Right atrium auricular region (tissue), 2 donors: ENCODE measurements at regions not wholly inside any gene's neighbourhood (a gene's known extent, or its start where the extent isn't known, plus 50 kb on each side); places are given as distances from the start of the nearest gene placed in this dataset.
A peak's percentile ranks its signal among the peaks of the same experiment; 100 is the strongest.
"Not testable (repeated sequence)": the region's sequence is repeated elsewhere in the genome, so short reads cannot be mapped to it uniquely, and the experiment has no call there.

Source experiments
- DNase-seq: peaks from one replicate; pipeline ENCODE4 v3.0.0-alpha.2; 2019; ENCODE audit warnings: low spot score
- H3K27ac ChIP-seq, 2 donors: fragments of 200-600 bp; sonication (generic); 1 replicate in 1 of 2; 2 replicates in 1 of 2; pipeline ENCODE4 v1.5.1; 2016 to 2019
- H3K27me3 ChIP-seq, 2 donors: fragments of 200-600 bp; sonication (generic); one replicate each; pipeline versions ENCODE4 v1.5.1 to v1.6.0; 2017 to 2019
- H3K36me3 ChIP-seq: fragments of 200-600 bp; sonication (generic); one replicate; pipeline ENCODE4 v1.5.1; 2016
- H3K4me1 ChIP-seq, 2 donors: fragments of 200-600 bp; sonication (generic); one replicate each; pipeline versions ENCODE4 v1.5.1 to v1.6.0; 2017 to 2019
- H3K4me3 ChIP-seq, 2 donors: fragments of 200-600 bp; sonication (generic); 1 replicate in 1 of 2; 2 replicates in 1 of 2; pipeline ENCODE4 v1.5.1; 2017 to 2019; ENCODE audit warnings: mild to moderate bottlenecking in 1 of 2, moderate library complexity in 1 of 2
- H3K9me3 ChIP-seq, 2 donors: fragments of 200-600 bp; sonication (generic); one replicate each; pipeline ENCODE4 v1.5.1; 2019
- TF ChIP-seq, protein P1 (sequence below), 2 donors: fragments of 200-600 bp; sonication (generic); IDR thresholded peaks; one replicate each; pipeline ENCODE4 v1.5.1; 2019; ENCODE audit warnings: antibody characterized with exemption in 2 of 2

DNA sequence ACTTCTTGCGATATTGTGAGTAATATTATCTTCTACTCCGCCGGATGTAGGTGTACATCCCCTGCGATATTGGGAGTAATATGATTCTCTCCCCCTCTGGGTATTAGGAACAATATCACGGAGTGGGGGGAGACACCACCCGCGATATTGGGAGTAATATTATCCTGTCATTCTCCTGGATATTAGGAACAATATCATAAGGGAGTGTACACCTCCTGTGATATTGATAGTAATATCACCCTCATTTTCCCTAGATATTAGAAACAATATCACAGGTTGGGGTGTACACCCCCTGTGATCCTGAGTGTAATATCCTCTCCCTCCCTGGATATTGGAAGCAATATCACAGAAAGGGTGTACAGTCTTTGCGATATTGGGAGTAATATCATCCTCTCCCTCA lies 64.3 kb upstream of the CEACAM21 start:
- Histone ChIP-seq H3K27ac (no peak overlapping the region), H3K4me1 (no peaks in the 10 kb centered on the region), H3K27me3 (no peaks in the 10 kb centered on the region), H3K4me3 (no peak overlapping the region), H3K36me3 (no peaks in the 10 kb centered on the region), H3K9me3 (no peaks in the 10 kb centered on the region)
- no peak for DNase-seq
- TF ChIP-seq, protein P1, sequence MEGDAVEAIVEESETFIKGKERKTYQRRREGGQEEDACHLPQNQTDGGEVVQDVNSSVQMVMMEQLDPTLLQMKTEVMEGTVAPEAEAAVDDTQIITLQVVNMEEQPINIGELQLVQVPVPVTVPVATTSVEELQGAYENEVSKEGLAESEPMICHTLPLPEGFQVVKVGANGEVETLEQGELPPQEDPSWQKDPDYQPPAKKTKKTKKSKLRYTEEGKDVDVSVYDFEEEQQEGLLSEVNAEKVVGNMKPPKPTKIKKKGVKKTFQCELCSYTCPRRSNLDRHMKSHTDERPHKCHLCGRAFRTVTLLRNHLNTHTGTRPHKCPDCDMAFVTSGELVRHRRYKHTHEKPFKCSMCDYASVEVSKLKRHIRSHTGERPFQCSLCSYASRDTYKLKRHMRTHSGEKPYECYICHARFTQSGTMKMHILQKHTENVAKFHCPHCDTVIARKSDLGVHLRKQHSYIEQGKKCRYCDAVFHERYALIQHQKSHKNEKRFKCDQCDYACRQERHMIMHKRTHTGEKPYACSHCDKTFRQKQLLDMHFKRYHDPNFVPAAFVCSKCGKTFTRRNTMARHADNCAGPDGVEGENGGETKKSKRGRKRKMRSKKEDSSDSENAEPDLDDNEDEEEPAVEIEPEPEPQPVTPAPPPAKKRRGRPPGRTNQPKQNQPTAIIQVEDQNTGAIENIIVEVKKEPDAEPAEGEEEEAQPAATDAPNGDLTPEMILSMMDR (IDR thresholded peaks at IDR 0.05), result no peak

DNA sequence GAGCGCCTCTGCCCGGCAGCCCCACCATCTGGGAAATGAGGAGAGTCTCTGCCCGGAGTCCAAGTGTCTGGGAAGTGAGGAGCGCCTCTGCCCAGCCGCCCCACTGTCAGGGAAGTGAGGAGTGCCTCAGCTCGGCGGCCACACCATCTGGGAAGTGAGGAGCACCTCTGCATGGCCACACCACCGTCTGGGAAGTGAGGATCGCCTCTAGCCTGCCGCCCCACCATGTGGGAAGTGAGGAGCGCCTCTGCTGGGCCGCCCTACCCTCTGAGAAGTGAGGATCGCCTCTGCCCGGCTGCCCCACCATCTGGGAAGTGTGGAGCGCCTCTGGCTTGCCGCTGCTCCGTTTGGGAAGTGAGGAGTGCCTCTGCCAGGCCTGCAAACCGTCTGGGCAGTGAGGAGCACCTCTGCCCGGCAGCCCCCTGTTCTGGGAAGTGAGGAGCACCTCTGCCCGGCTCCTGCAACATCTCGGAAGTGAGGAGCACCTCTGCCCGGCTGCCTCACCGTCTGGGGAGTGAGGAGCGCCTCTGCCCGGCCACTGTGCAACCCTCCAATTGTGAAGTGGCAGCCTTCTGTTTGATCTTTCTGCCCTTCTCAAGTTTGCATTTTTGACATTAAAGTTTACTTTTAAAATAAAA lies 60.8 kb upstream of the CEACAM21 start:
- H3K4me3 ChIP-seq, result no peak overlapping the region
- no peak for DNase-seq
- no peaks in the 10 kb centered on the region for H3K36me3 ChIP-seq
- TF ChIP-seq, protein P1 (IDR thresholded peaks at IDR 0.05), result no peak
- H3K27ac ChIP-seq, result no peak overlapping the region
- H3K27me3 ChIP-seq, result no peaks in the 10 kb centered on the region
- H3K4me1 ChIP-seq, result no peaks in the 10 kb centered on the region
- no peaks in the 10 kb centered on the region for H3K9me3 ChIP-seq

- H3K4me1 ChIP-seq, DNase-seq, H3K9me3 ChIP-seq, H3K27me3 ChIP-seq, H3K36me3 ChIP-seq, H3K27ac ChIP-seq, H3K4me3 ChIP-seq: not testable (repeated sequence)
- TF ChIP-seq, protein P1 (IDR thresholded peaks at IDR 0.05), result peak in 1 of 2 donors; percentile 26
Observed at GRCh38 chr19:41516292-41517171, 59.4 kb upstream of the CEACAM21 start.

DNA sequence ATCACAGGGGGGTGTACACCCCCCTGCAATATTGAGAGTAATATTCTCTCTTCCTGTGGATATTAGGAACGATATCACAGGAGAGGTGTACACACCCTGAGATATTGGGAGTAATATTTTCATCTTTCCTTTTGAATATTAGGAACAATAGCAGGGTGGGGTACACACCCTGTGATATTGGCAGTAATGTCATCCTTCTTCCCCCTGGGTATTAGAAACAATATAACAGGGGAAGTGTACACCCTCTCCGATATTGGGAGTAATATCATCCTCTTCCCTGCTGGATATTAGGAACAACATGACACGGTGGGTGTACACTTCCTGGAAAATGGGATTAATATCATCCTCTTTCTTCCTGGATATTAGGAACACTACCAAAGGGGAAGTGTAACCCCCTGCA lies 57.8 kb upstream of the CEACAM21 start:
- no peaks in the 10 kb centered on the region for H3K9me3 ChIP-seq
- peaks cover 5 to 10% of the 10 kb centered on the region in 2 donors for H3K27me3 ChIP-seq
- H3K4me1 ChIP-seq, result peaks cover 0 to 9% of the 10 kb centered on the region in 2 donors
- H3K4me3 ChIP-seq, result no peak overlapping the region
- DNase-seq, result no peak
- H3K27ac ChIP-seq, result no peak overlapping the region
- H3K36me3 ChIP-seq, result no peaks in the 10 kb centered on the region
- TF ChIP-seq, protein P1 (IDR thresholded peaks at IDR 0.05), result no peak

- H3K9me3 ChIP-seq, DNase-seq, H3K4me1 ChIP-seq, H3K27me3 ChIP-seq, H3K36me3 ChIP-seq: not testable (repeated sequence)
- peak overlapping the region in 1 of 2 donors; percentile 44 for H3K4me3 ChIP-seq
- H3K27ac ChIP-seq, result peak overlapping the region; percentile 19 to 64
Observed at GRCh38 chr19:41521138-41521930, 54.6 kb upstream of the CEACAM21 start.
